Psoas muscle (tissue), 7 donors: ENCODE measurements at regions not wholly inside any gene's neighbourhood (a gene's known extent, or its start where the extent isn't known, plus 50 kb on each side); places are given as distances from the start of the nearest gene placed in this dataset.

ENCODE experiments used
- ATAC-seq, 4 donors: fragments of 200-7000 bp; cut with Tn5 transposase; one replicate each; pipeline ENCODE4 v1.9.1; 2020; ENCODE audit warnings: moderate library complexity in 3 of 4, mild to moderate bottlenecking in 2 of 4
- DNase-seq, 2 donors: peaks; one replicate each; pipeline ENCODE4 v3.0.0-alpha.2; 2020
- H3K27ac ChIP-seq: fragments of 200-600 bp; one replicate; pipeline ENCODE4 v1.8.0; 2022
- H3K27me3 ChIP-seq, 3 donors: fragments of 200-600 bp in 1 of 3; one replicate each; pipeline versions ENCODE4 v1.6.1 to v1.8.0; 2013 to 2022; ENCODE audit warnings: low read length in 2 of 3, mild to moderate bottlenecking in 2 of 3, moderate library complexity in 1 of 3; ENCODE audit not compliant: insufficient read depth in 3 of 3
- H3K36me3 ChIP-seq, 2 donors: fragments of 200-600 bp in 1 of 2; one replicate each; pipeline versions ENCODE4 v1.6.1 to v1.8.0; 2013 to 2022; ENCODE audit warnings: low read depth in 1 of 2, mild to moderate bottlenecking in 1 of 2, moderate library complexity in 1 of 2; ENCODE audit not compliant: insufficient read depth in 1 of 2
- H3K4me1 ChIP-seq: fragments of 200-600 bp; one replicate; pipeline ENCODE4 v1.8.0; 2022
- H3K4me3 ChIP-seq: fragments of 200-600 bp; one replicate; pipeline ENCODE4 v1.8.0; 2022; ENCODE audit warnings: mild to moderate bottlenecking
- H3K9me3 ChIP-seq: fragments of 200-600 bp; one replicate; pipeline ENCODE4 v1.8.0; 2022
- CTCF ChIP-seq: fragments of 200-600 bp; IDR thresholded peaks from one replicate; pipeline ENCODE4 v1.8.0; 2022; ENCODE audit warnings: antibody characterized with exemption
- WGBS, 3 donors: extraction: QIAGEN DNeasy Blood & Tissue Kit; methylation state at CpG; one replicate each; pipeline versions ENCODE4 v1.1.6 to v1.1.7; 2013; 5-methylcytosine and 5-hydroxymethylcytosine counted together
- intact Hi-C, 2 donors: fragments of 100-400 bp; cut with DNase I; formaldehyde crosslinking; loops; one replicate each; pipeline versions ENCODE4 v1.11.0 to v1.14.2; 2022
- donor health status: healthy with polysubstance abuse.
- donor health status: DM: no; HTN: no; CAD: no; lungs with moderate emphysema.
- donor health status: Bipolar disorder and iron deficiency.
- donor health status: healthy.
- donor health status: DM: yes; HTN: yes; CAD: no.
- donor health status: DM: no; HTN: no; CAD: no.
- donor health status: DM: yes; HTN: yes; CAD: no.

- no peak for TF ChIP-seq CTCF
- 53 to 78% (median 65%) methylated on average over 5 of the region's 5 CpGs for WGBS, 3 donors
- Histone ChIP-seq H3K36me3 (no peaks in the 10 kb centered on the region), H3K9me3 (no peaks in the 10 kb centered on the region), H3K27ac (no peak overlapping the region), H3K27me3 (no peaks in the 10 kb centered on the region), H3K4me3 (no peak overlapping the region), H3K4me1 (no peaks in the 10 kb centered on the region)
- no peak for DNase-seq
- intact Hi-C loops: no loop called here
- no peak for ATAC-seq
These were observed 372.1 kb upstream of the PBX1 start for GRCh38 chr1:164186881-164187280.

DNA sequence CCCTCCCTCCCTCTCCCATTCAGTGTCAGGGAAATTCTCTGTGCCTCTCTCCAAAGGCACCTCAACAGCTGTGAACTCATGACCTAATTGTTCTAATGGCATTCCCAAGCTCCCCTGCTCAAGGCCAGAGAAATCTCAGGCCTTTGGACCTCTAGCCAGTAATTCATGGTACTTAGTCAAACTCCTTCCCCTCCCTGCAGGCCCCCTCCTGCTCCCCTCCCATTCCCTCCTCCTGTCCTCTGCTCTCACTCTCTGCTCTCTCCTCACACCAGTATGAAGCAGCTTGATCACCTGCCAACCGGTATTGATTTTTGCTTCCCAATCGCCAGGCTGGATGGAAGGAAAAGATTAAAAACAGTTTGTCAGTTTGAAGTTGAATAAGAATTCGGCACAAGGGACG, 370.5 kb upstream of the PBX1 start:
- ATAC-seq (no peak), DNase-seq (no peak)
- intact Hi-C loops: no loop called here
- TF ChIP-seq CTCF: no peak
- Histone ChIP-seq H3K27me3 (no peaks in the 10 kb centered on the region), H3K27ac (no peak overlapping the region), H3K9me3 (no peaks in the 10 kb centered on the region), H3K36me3 (no peaks in the 10 kb centered on the region), H3K4me3 (no peak overlapping the region), H3K4me1 (no peaks in the 10 kb centered on the region)
- WGBS, 3 donors: 26 to 27% (median 27%) methylated on average over 4 of the region's 4 CpGs

GRCh38 chr1:164191191-164191590, 367.8 kb upstream of the PBX1 start:
- H3K36me3 ChIP-seq: no peaks in the 10 kb centered on the region
- no peak overlapping the region for H3K4me3 ChIP-seq
- H3K27me3 ChIP-seq: no peaks in the 10 kb centered on the region
- no peak for TF ChIP-seq CTCF
- no peak overlapping the region for H3K27ac ChIP-seq
- no peak for DNase-seq
- ATAC-seq: no peak
- no peaks in the 10 kb centered on the region for H3K9me3 ChIP-seq
- intact Hi-C loops: no loop called here
- H3K4me1 ChIP-seq: no peaks in the 10 kb centered on the region

GRCh38 chr1:164210211-164210739, 348.7 kb upstream of the PBX1 start:
- intact Hi-C loops: no loop called here
- Histone ChIP-seq H3K4me1 (no peaks in the 10 kb centered on the region), H3K4me3 (no peak overlapping the region), H3K27ac (no peak overlapping the region), H3K36me3 (no peaks in the 10 kb centered on the region), H3K27me3 (no peaks in the 10 kb centered on the region), H3K9me3 (no peaks in the 10 kb centered on the region)
- ATAC-seq (no peak), DNase-seq (no peak)
- TF ChIP-seq CTCF: no peak
- WGBS, 3 donors: 74 to 79% (median 77%) methylated on average over 3 of the region's 3 CpGs

DNA sequence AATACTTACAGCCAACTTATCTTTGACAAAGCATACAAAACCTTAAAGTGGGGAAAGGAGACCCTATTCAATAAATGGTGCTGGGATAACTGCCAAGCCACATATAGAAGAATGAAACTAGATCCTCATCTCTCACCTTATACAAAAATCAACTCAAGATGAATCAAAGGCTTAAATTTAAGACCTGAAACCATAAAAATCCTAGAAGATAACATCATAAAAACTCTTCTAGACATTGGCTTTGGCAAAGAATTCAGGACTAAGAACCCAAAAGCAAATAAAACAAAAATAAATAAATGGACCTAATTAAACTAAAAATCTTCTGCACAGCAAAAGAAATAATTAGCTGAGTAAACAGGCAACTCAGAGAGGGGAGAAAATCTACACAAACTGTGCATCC, 335.6 kb upstream of the PBX1 start:
- TF ChIP-seq CTCF: no peak
- Histone ChIP-seq H3K27me3 (no peaks in the 10 kb centered on the region), H3K9me3 (no peaks in the 10 kb centered on the region), H3K4me1 (no peaks in the 10 kb centered on the region), H3K36me3 (no peaks in the 10 kb centered on the region), H3K4me3 (no peak overlapping the region), H3K27ac (no peak overlapping the region)
- no peak for ATAC-seq
- intact Hi-C loops: no loop called here
- no peak for DNase-seq
